ENCODE measurements at regions not wholly inside any gene's neighbourhood (a gene's known extent, or its start where the extent isn't known, plus 50 kb on each side); places are given as distances from the start of the nearest gene placed in this dataset.

- 75 to 76% methylated on average over 2 of the region's 2 CpGs for WGBS, 2 donors
- intact Hi-C loops (cut with DNase I) = no loop called here
- no peak for DNase-seq
Observed at GRCh38 chr16:64545768-64546167, 576.1 kb downstream of the CDH11 start.

GRCh38 chr16:64544859-64545258 is 577.0 kb downstream of the CDH11 start:
- no peak for DNase-seq
- WGBS, 2 donors = 38 to 57% methylated on average over 1 of the region's 1 CpG
- intact Hi-C loops (cut with DNase I) = no loop called here
- Histone ChIP-seq H3K27me3 (no peaks in the 10 kb centered on the region), H3K36me3 (no peaks in the 10 kb centered on the region), H3K9me3 (no peaks in the 10 kb centered on the region), H3K4me1 (no peaks in the 10 kb centered on the region), H3K4me3 (replicated peaks in 1 of 3) (no peak overlapping the region), H3K27ac (no peak overlapping the region)
- TF ChIP-seq POLR2A (IDR thresholded peaks at IDR 0.05) (no peak), CTCF (IDR thresholded peaks at IDR 0.05) (no peak)

More at GRCh38 chr16:64545768-64546167, 576.1 kb downstream of the CDH11 start:
- TF ChIP-seq CTCF (IDR thresholded peaks at IDR 0.05) (no peak), POLR2A (IDR thresholded peaks at IDR 0.05) (no peak)
- no peaks in the 10 kb centered on the region for H3K4me1 ChIP-seq
- no peak overlapping the region for H3K27ac ChIP-seq
- H3K27me3 ChIP-seq = no peaks in the 10 kb centered on the region
- H3K9me3 ChIP-seq = no peaks in the 10 kb centered on the region
- no peak overlapping the region for H3K4me3 ChIP-seq (replicated peaks in 1 of 3)
- H3K36me3 ChIP-seq = no peaks in the 10 kb centered on the region

- no peaks in the 10 kb centered on the region for H3K36me3 ChIP-seq
- WGBS, 2 donors = 81 to 92% methylated on average over 4 of the region's 4 CpGs
- no peaks in the 10 kb centered on the region for H3K9me3 ChIP-seq
- TF ChIP-seq CTCF (IDR thresholded peaks at IDR 0.05) = no peak
- no peak for TF ChIP-seq POLR2A (IDR thresholded peaks at IDR 0.05)
- H3K27ac ChIP-seq = no peak overlapping the region
- no peaks in the 10 kb centered on the region for H3K27me3 ChIP-seq
- DNase-seq = no peak
- intact Hi-C loops (cut with DNase I) = no loop called here
- H3K4me1 ChIP-seq = no peaks in the 10 kb centered on the region
- no peak overlapping the region for H3K4me3 ChIP-seq (replicated peaks in 1 of 3)
Observed at GRCh38 chr16:64543441-64543840, 578.4 kb downstream of the CDH11 start.

GRCh38 chr16:64543031-64543430 is 578.8 kb downstream of the CDH11 start:
- Histone ChIP-seq H3K27me3 (no peaks in the 10 kb centered on the region), H3K4me3 (replicated peaks in 1 of 3) (no peak overlapping the region), H3K4me1 (no peaks in the 10 kb centered on the region), H3K36me3 (no peaks in the 10 kb centered on the region), H3K27ac (no peak overlapping the region), H3K9me3 (no peaks in the 10 kb centered on the region)
- no peak for TF ChIP-seq POLR2A (IDR thresholded peaks at IDR 0.05)
- TF ChIP-seq CTCF (IDR thresholded peaks at IDR 0.05) = no peak
- 76 to 82% methylated on average over 1 of the region's 1 CpG for WGBS, 2 donors
- intact Hi-C loops (cut with DNase I) = no loop called here
- DNase-seq = no peak

- WGBS, 2 donors = 89 to 95% methylated on average over 2 of the region's 2 CpGs
- Histone ChIP-seq H3K4me1 (no peaks in the 10 kb centered on the region), H3K4me3 (replicated peaks in 1 of 3) (no peak overlapping the region), H3K27me3 (no peaks in the 10 kb centered on the region), H3K9me3 (no peaks in the 10 kb centered on the region), H3K36me3 (no peaks in the 10 kb centered on the region), H3K27ac (no peak overlapping the region)
- no peak for TF ChIP-seq POLR2A (IDR thresholded peaks at IDR 0.05)
- TF ChIP-seq CTCF (IDR thresholded peaks at IDR 0.05) = no peak
- no peak for DNase-seq
- intact Hi-C loops (cut with DNase I) = no loop called here
Observed at GRCh38 chr16:64542152-64542551, 579.7 kb downstream of the CDH11 start.

Data from thyroid gland (tissue), 4 donors.